K562 (cell line): ENCODE measurements at regions not wholly inside any gene's neighbourhood (a gene's known extent, or its start where the extent isn't known, plus 50 kb on each side); places are given as distances from the start of the nearest gene placed in this dataset.

Experiments
- ATAC-seq: fragments of 200-7000 bp; cut with Tn5 transposase; 3 replicates; pipeline ENCODE4 v1.9.1; 2020; ENCODE audit warnings: moderate library complexity
- BruUV-seq: library from RNA; stranded (reverse); fragments of 400-500 nt; replicated peaks from 2 replicates; lab custom pipeline; 2021; lab: Mats Ljungman, UMichigan
- CTCF ChIA-PET: fragments of 300-600 bp; formaldehyde crosslinking; extraction: SDS; loops from one replicate; lab custom pipeline; 2021; ENCODE audit warnings: low intra/inter-chr PET ratio; lab: Yijun Ruan, JAX
- POLR2A ChIA-PET: fragments of 300-600, 350-650 bp; sonication (Branson Sonifier 250); formaldehyde crosslinking; extraction: SDS; loops from one replicate; lab custom pipeline; 2021; ENCODE audit warnings: antibody characterized with exemption, inconsistent platforms; lab: Yijun Ruan, JAX
- DNase-seq, 4 experiments: peaks; one replicate each; pipeline versions ENCODE4 v3.0.0 to v3.0.0-alpha.2; 2011 to 2018; ENCODE audit warnings: low spot score in 3 of 4, mixed read lengths in 3 of 4; ENCODE audit errors: extremely low read depth in 1 of 4
- FAIRE-seq: peaks from 2 replicates; lab custom pipeline; 2011; peaks lifted over from hg19 to GRCh38; lab: Jason Lieb, UNC
- H2AFZ ChIP-seq: 2 replicates; pipeline ENCODE4 v1.6.0; 2011; ENCODE audit warnings: low read depth, low read length, control low read depth, inconsistent platforms
- H3K27ac ChIP-seq: fragments of 200-600 bp; 3 replicates; pipeline ENCODE4 v1.8.0; 2011; ENCODE audit warnings: low read depth, mild to moderate bottlenecking, control low read depth, inconsistent platforms, low read length, moderate library complexity, mixed read lengths; ENCODE audit errors: extremely low read depth
- H3K27me3 ChIP-seq, 2 experiments: fragments of 300-600 bp in 1 of 2; 2 replicates in 1 of 2; 3 replicates in 1 of 2; pipeline versions ENCODE4 v1.6.0 to v1.8.0; 2011; ENCODE audit warnings: inconsistent platforms in 2 of 2, low read length in 2 of 2, mild to moderate bottlenecking in 1 of 2, mixed read lengths in 1 of 2, moderate library complexity in 1 of 2; ENCODE audit not compliant: control insufficient read depth in 2 of 2, insufficient read depth in 2 of 2
- H3K36me3 ChIP-seq: fragments of 300-600 bp; 3 replicates; pipeline ENCODE4 v1.8.0; 2011; ENCODE audit warnings: mild to moderate bottlenecking, low read length, inconsistent platforms; ENCODE audit not compliant: control insufficient read depth, insufficient read depth
- H3K4me1 ChIP-seq, 2 experiments: fragments of 200-600 bp in 1 of 2; replicated peaks in 1 of 2; 2 replicates in 1 of 2; 3 replicates in 1 of 2; pipeline versions ENCODE4 v1.5.1 to v1.8.0; 2011; ENCODE audit warnings: inconsistent platforms in 2 of 2, low read length in 2 of 2, mild to moderate bottlenecking in 1 of 2, mixed read lengths in 1 of 2, moderate library complexity in 1 of 2; ENCODE audit not compliant: control insufficient read depth in 2 of 2, insufficient read depth in 2 of 2
- H3K4me2 ChIP-seq: 2 replicates; pipeline ENCODE4 v1.6.1; 2011; ENCODE audit warnings: low read length, control low read depth, inconsistent platforms, mixed read lengths; ENCODE audit not compliant: insufficient read depth
- H3K4me3 ChIP-seq: fragments of 200-600 bp; sonication (generic), shearing (Covaris generic); 2 replicates; pipeline ENCODE4 v1.5.1; 2016; ENCODE audit warnings: control low read depth, inconsistent platforms
- H3K79me2 ChIP-seq: fragments of 200-600 bp; 3 replicates; pipeline ENCODE4 v1.8.0; 2011; ENCODE audit warnings: low read length, inconsistent platforms; ENCODE audit not compliant: control insufficient read depth, insufficient read depth
- H3K9ac ChIP-seq, 2 experiments: 2 replicates each; pipeline versions ENCODE4 v1.6.0 to v1.6.1; 2011; ENCODE audit warnings: low read depth in 2 of 2, low read length in 2 of 2, control low read depth in 1 of 2, inconsistent platforms in 1 of 2, mild to moderate bottlenecking in 1 of 2, mixed read lengths in 1 of 2; ENCODE audit not compliant: insufficient read depth in 1 of 2
- H3K9me1 ChIP-seq: one replicate; pipeline ENCODE4 v1.6.0; 2011; ENCODE audit warnings: inconsistent platforms, mild to moderate bottlenecking, low read length, moderate library complexity; ENCODE audit not compliant: control insufficient read depth, insufficient read depth
- H3K9me3 ChIP-seq: replicated peaks from 2 replicates; pipeline ENCODE4 v1.5.1; 2011; ENCODE audit warnings: low read depth, low read length, inconsistent platforms; ENCODE audit not compliant: control insufficient read depth, insufficient read depth
- H4K20me1 ChIP-seq: replicated peaks from 2 replicates; pipeline ENCODE4 v1.6.1; 2011; ENCODE audit warnings: low read length, inconsistent platforms, mixed read lengths; ENCODE audit not compliant: control insufficient read depth, insufficient read depth
- EWSR1 ChIP-seq: fragments of 450-650 bp; IDR thresholded peaks from 2 replicates; pipeline ENCODE4 v1.6.1; 2018; ENCODE audit warnings: borderline replicate concordance, mild to moderate bottlenecking, low read depth, moderate library complexity; ENCODE audit not compliant: partially characterized antibody
- ILK ChIP-seq: fragments of 450-650 bp; IDR thresholded peaks from 2 replicates; pipeline ENCODE4 v1.6.1; 2016; ENCODE audit warnings: missing genetic modification characterization, low read depth, mild to moderate bottlenecking, missing compliant biosample characterization, moderate library complexity, borderline replicate concordance
- KAT2B ChIP-seq: IDR thresholded peaks from one replicate; pipeline ENCODE4 v1.6.1; 2012; ENCODE audit warnings: low read depth, mild to moderate bottlenecking, control low read depth, inconsistent platforms, low read length, moderate library complexity
- KLF1 ChIP-seq: fragments of 450-650 bp; IDR thresholded peaks from 2 replicates; pipeline ENCODE4 v1.6.1; 2016; ENCODE audit warnings: missing genetic modification characterization, missing compliant biosample characterization
- MBD2 ChIP-seq: sonication (generic); IDR thresholded peaks from 2 replicates; pipeline ENCODE4 v1.6.1; 2016; ENCODE audit warnings: low read depth, borderline replicate concordance
- NFATC3 ChIP-seq: fragments of 450-650 bp; IDR thresholded peaks from 2 replicates; pipeline ENCODE4 v1.6.1; 2017; ENCODE audit warnings: mild to moderate bottlenecking
- PTTG1 ChIP-seq: fragments of 450-650 bp; IDR thresholded peaks from 2 replicates; pipeline ENCODE4 v1.6.1; 2016; ENCODE audit warnings: low read depth, mild to moderate bottlenecking, missing genetic modification characterization, missing compliant biosample characterization
- RBBP5 ChIP-seq: fragments of 200-600 bp; sonication (generic); IDR thresholded peaks from 2 replicates; pipeline ENCODE4 v1.6.1; 2012; ENCODE audit warnings: borderline replicate concordance, mild to moderate bottlenecking, low read length, control low read depth, inconsistent platforms; ENCODE audit not compliant: insufficient read depth, poor library complexity, severe bottlenecking
- SMAD3 ChIP-seq: fragments of 450-650 bp; formaldehyde crosslinking; conservative IDR thresholded peaks from 2 replicates; pipeline ENCODE4 v1.4.0; 2020; ENCODE audit warnings: mild to moderate bottlenecking
- TRIM24 ChIP-seq, 2 experiments: fragments of 450-650 bp; IDR thresholded peaks; 2 replicates each; pipeline ENCODE4 v1.6.1; 2016
- ZNF184 ChIP-seq: sonication (generic); formaldehyde crosslinking; IDR thresholded peaks from 2 replicates; pipeline ENCODE4 v1.5.0; 2020; ENCODE audit warnings: missing genetic modification reagents
- WGBS: fragments of 100-300 bp; shearing (Covaris generic); methylation state at CpG from one replicate; pipeline ENCODE4 v1.1.6; 2016; ENCODE audit warnings: low coverage, mixed read lengths; ENCODE audit not compliant: insufficient coverage; ENCODE audit errors: missing lambda C conversion rate; 5-methylcytosine and 5-hydroxymethylcytosine counted together
- in situ Hi-C: fragments of 300-500 bp; cut with MboI; formaldehyde crosslinking; loops from 4 replicates; pipeline ENCODE4 v1.15.0; 2018; ENCODE audit warnings: inconsistent platforms, mixed read lengths
- intact Hi-C: fragments of 100-400 bp; cut with micrococcal nuclease; formaldehyde crosslinking; loops from 2 replicates; pipeline ENCODE4 v1.14.2; 2022
- TF ChIP-seq, protein P1 (sequence below): fragments of 250-450 bp; sonication (Bioruptor Pico); IDR thresholded peaks from 2 replicates; pipeline ENCODE4 v1.4.0; 2020; ENCODE audit warnings: borderline replicate concordance
- TF ChIP-seq, protein P2 (sequence below): sonication (generic); formaldehyde crosslinking; IDR thresholded peaks from 2 replicates; pipeline ENCODE4 v1.8.0; 2022; ENCODE audit warnings: mild to moderate bottlenecking, missing genetic modification reagents
- TF ChIP-seq, protein P3 (sequence below): sonication (generic); formaldehyde crosslinking; IDR thresholded peaks from 2 replicates; pipeline ENCODE4 v1.8.1; 2022; ENCODE audit warnings: missing genetic modification reagents

DNA sequence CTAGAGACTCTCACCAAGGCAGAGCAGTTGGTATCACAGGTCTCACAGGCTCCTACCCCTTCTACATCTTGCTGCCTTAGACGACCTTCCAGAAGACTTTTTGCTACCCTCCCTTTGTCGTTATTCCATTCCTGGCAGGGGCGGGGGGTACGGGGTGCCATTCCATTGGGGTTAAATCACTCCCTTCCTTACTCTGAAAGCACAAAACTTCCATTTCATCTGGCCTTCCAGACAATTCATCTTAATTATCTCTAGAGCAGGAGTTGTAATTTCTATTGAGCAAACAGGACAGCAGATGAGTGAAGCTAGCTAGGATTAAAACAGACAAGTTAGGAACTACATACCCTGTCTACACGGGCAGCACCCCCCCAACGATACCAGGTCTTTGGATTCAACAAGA lies 276.2 kb upstream of the TANK start (continued):
- TF ChIP-seq ILK (tag): no peak
- TF ChIP-seq ZNF184 (CRISPR knock-in tag): no peak
- TF ChIP-seq, all 486 proteins: peak for 0

DNA sequence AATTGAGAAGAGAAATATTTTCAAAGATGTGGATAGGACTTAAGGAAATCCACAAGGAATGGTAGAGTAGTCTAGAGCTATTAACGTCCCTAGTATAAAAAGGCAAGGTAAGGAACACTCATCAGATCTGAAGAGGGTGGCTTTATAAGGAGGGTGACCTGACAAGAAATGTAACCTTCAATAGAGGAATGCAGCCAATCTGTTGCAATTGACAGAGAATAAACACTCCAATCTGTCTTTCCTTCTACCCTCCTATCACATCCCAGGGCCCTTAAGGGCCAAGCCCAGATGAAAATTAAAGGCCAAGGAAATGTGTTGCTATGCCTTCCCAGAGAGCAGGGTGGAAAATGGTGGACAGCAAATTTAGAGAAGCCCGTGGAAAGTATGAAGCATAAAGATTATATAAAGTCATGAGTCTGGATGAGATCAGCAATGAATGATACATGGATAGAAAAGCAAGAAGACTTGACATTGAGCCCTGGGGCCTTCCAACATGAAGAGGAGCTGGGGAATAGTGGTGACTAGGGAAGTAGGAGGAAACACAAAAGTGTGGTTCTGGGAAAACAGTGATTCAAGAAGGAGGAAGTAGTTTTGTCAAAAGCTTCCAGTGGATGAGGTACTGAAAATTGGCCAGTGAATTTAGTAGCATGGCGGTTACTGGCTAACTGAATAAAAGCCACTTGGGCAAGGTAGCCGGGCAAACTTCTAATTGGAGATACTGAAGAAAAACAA lies 270.6 kb upstream of the TANK start:
- H4K20me1 ChIP-seq: no peaks in the 10 kb centered on the region
- TF ChIP-seq, protein P1, sequence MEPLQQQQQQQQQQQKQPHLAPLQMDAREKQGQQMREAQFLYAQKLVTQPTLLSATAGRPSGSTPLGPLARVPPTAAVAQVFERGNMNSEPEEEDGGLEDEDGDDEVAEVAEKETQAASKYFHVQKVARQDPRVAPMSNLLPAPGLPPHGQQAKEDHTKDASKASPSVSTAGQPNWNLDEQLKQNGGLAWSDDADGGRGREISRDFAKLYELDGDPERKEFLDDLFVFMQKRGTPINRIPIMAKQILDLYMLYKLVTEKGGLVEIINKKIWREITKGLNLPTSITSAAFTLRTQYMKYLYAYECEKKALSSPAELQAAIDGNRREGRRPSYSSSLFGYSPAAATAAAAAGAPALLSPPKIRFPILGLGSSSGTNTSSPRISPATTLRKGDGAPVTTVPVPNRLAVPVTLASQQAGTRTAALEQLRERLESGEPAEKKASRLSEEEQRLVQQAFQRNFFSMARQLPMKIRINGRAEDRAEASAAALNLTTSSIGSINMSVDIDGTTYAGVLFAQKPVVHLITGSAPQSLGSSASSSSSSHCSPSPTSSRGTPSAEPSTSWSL (CRISPR knock-in tag): no peak
- TF ChIP-seq KAT2B (no peak), NFATC3 (no peak), SMAD3 (CRISPR knock-in tag) (no peak), MBD2 (no peak), TRIM24 (IDR thresholded peaks at IDR 0.05) (no peak), PTTG1 (no peak), KLF1 (tag) (no peak), EWSR1 (no peak), RBBP5 (no peak)
- TF ChIP-seq, protein P2, sequence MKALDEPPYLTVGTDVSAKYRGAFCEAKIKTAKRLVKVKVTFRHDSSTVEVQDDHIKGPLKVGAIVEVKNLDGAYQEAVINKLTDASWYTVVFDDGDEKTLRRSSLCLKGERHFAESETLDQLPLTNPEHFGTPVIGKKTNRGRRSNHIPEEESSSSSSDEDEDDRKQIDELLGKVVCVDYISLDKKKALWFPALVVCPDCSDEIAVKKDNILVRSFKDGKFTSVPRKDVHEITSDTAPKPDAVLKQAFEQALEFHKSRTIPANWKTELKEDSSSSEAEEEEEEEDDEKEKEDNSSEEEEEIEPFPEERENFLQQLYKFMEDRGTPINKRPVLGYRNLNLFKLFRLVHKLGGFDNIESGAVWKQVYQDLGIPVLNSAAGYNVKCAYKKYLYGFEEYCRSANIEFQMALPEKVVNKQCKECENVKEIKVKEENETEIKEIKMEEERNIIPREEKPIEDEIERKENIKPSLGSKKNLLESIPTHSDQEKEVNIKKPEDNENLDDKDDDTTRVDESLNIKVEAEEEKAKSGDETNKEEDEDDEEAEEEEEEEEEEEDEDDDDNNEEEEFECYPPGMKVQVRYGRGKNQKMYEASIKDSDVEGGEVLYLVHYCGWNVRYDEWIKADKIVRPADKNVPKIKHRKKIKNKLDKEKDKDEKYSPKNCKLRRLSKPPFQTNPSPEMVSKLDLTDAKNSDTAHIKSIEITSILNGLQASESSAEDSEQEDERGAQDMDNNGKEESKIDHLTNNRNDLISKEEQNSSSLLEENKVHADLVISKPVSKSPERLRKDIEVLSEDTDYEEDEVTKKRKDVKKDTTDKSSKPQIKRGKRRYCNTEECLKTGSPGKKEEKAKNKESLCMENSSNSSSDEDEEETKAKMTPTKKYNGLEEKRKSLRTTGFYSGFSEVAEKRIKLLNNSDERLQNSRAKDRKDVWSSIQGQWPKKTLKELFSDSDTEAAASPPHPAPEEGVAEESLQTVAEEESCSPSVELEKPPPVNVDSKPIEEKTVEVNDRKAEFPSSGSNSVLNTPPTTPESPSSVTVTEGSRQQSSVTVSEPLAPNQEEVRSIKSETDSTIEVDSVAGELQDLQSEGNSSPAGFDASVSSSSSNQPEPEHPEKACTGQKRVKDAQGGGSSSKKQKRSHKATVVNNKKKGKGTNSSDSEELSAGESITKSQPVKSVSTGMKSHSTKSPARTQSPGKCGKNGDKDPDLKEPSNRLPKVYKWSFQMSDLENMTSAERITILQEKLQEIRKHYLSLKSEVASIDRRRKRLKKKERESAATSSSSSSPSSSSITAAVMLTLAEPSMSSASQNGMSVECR: no peak
- TF ChIP-seq, protein P3, sequence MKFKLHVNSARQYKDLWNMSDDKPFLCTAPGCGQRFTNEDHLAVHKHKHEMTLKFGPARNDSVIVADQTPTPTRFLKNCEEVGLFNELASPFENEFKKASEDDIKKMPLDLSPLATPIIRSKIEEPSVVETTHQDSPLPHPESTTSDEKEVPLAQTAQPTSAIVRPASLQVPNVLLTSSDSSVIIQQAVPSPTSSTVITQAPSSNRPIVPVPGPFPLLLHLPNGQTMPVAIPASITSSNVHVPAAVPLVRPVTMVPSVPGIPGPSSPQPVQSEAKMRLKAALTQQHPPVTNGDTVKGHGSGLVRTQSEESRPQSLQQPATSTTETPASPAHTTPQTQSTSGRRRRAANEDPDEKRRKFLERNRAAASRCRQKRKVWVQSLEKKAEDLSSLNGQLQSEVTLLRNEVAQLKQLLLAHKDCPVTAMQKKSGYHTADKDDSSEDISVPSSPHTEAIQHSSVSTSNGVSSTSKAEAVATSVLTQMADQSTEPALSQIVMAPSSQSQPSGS (CRISPR knock-in tag): no peak

More for the DNA sequence above, 270.6 kb upstream of the TANK start:
- no peaks in the 10 kb centered on the region for H3K79me2 ChIP-seq
- H3K27me3 ChIP-seq: no peaks in the 10 kb centered on the region
- H3K27ac ChIP-seq: no peak overlapping the region
- no peaks in the 10 kb centered on the region for H3K9me3 ChIP-seq
- no peak overlapping the region for H3K4me2 ChIP-seq
- no peaks in the 10 kb centered on the region for H3K9me1 ChIP-seq
- POLR2A ChIA-PET: no interaction called here
- H3K36me3 ChIP-seq: no peaks in the 10 kb centered on the region
- H2AFZ ChIP-seq: no peak overlapping the region
- no peak for ATAC-seq
- no peak for DNase-seq
- H3K4me3 ChIP-seq: no peak overlapping the region
- no peak overlapping the region for H3K9ac ChIP-seq
- 1% methylated on average over 4 of the region's 4 CpGs for WGBS
- FAIRE-seq: no peak
- in situ Hi-C loops (no loop called here), intact Hi-C loops (no loop called here)
- no peaks in the 10 kb centered on the region for H3K4me1 ChIP-seq
- CTCF ChIA-PET: no interaction called here
- no TSS peak for BruUV-seq
